IMR-90 (cell line): ENCODE measurements at regions not wholly inside any gene's neighbourhood (a gene's known extent, or its start where the extent isn't known, plus 50 kb on each side); places are given as distances from the start of the nearest gene placed in this dataset.

Experiments used
- BHLHE40 ChIP-seq: fragments of 150-350 bp; IDR thresholded peaks from 2 replicates; pipeline ENCODE4 v1.6.1; 2016; ENCODE audit warnings: mild to moderate bottlenecking, low read depth, low read length
- CEBPB ChIP-seq: IDR thresholded peaks from 2 replicates; pipeline ENCODE4 v1.6.1; 2012; ENCODE audit warnings: low read depth, low read length, improper control_type of control experiment
- CTCF ChIP-seq: conservative IDR thresholded peaks from 2 replicates; pipeline ENCODE4 v1.5.1; 2012; ENCODE audit warnings: mild to moderate bottlenecking, low read depth, low read length, improper control_type of control experiment
- POLR2A ChIP-seq: IDR thresholded peaks from 2 replicates; pipeline ENCODE4 v1.6.1; 2012; ENCODE audit warnings: mild to moderate bottlenecking, low read depth, low read length

DNA sequence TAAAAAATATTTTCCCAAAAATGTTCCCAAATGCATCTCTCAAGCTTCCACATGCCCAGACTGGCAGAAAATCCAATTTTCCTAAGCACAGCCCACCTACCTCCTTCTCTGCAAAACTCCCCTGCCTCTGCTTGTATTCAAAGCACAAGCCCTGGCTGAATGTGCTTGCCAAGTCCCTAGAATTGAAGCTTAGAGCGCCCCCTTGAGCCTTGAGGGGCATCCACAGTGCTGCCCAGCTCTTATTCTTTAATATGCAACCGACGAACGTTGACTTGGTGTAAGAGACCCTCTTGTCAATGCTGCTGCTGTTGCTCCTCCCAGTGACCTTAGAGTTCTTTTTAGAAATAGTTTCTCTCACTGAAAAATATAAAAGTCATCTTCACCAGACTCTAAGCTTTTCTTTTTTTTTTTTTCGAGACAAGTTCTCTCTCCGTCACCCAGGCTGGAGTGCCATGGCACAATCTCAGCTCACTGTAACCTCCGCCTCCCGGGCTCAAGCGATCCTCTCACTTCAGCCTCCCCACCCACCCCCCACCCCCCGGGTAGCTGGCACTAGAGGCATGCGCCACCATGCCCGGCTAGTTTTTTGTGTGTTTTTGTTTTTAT is 63.5 kb upstream of the CAPRIN1 start:
- TF ChIP-seq POLR2A, result no peak
- TF ChIP-seq CTCF, result peak; percentile 78
- TF ChIP-seq BHLHE40, result no peak
- TF ChIP-seq CEBPB, result no peak
